GM21381 (cell line): ENCODE measurements at regions not wholly inside any gene's neighbourhood (a gene's known extent, or its start where the extent isn't known, plus 50 kb on each side); places are given as distances from the start of the nearest gene placed in this dataset.

ENCODE experiments used
- ATAC-seq: cut with Tn5 transposase; IDR thresholded peaks from one replicate; pipeline ENCODE4 v1.9.1; 2021; ENCODE audit warnings: mild to moderate bottlenecking, moderate library complexity; ENCODE audit not compliant: unreplicated experiment

GRCh38 chr4:112889619-112890527 lies 159.6 kb upstream of the ANK2 start:
- ATAC-seq, result no peak

GRCh38 chr4:112894480-112894879 lies 155.0 kb upstream of the ANK2 start:
- no peak for ATAC-seq

GRCh38 chr4:112894951-112895350 lies 154.5 kb upstream of the ANK2 start:
- no peak for ATAC-seq

- ATAC-seq, result peak; percentile 50
Measured at GRCh38 chr4:112895811-112896608, 153.4 kb upstream of the ANK2 start.

GRCh38 chr4:112896609-112897190 lies 152.8 kb upstream of the ANK2 start:
- ATAC-seq, result no peak

- no peak for ATAC-seq
Measured at GRCh38 chr4:112897543-112897942, 151.9 kb upstream of the ANK2 start.

- no peak for ATAC-seq
Measured at GRCh38 chr4:112898357-112899141, 150.9 kb upstream of the ANK2 start.

GRCh38 chr4:112900416-112900815 lies 149.0 kb upstream of the ANK2 start:
- no peak for ATAC-seq

GRCh38 chr4:112901962-112902411 lies 147.5 kb upstream of the ANK2 start:
- ATAC-seq, result no peak

- no peak for ATAC-seq
Measured at GRCh38 chr4:112905728-112906127, 143.7 kb upstream of the ANK2 start.

GRCh38 chr4:112908511-112908910 lies 140.9 kb upstream of the ANK2 start:
- ATAC-seq, result no peak

- ATAC-seq, result no peak
Measured at GRCh38 chr4:112910109-112910736, 139.2 kb upstream of the ANK2 start.

GRCh38 chr4:112916868-112917267 lies 132.6 kb upstream of the ANK2 start:
- no peak for ATAC-seq

GRCh38 chr4:112923516-112923915 lies 125.9 kb upstream of the ANK2 start:
- ATAC-seq, result no peak

GRCh38 chr4:112926819-112927218 lies 122.6 kb upstream of the ANK2 start:
- no peak for ATAC-seq

GRCh38 chr4:112927544-112927943 lies 121.9 kb upstream of the ANK2 start:
- no peak for ATAC-seq

GRCh38 chr4:112931001-112931400 lies 118.5 kb upstream of the ANK2 start:
- ATAC-seq, result no peak

GRCh38 chr4:112933790-112934189 lies 115.7 kb upstream of the ANK2 start:
- no peak for ATAC-seq

GRCh38 chr4:112938461-112939058 lies 110.9 kb upstream of the ANK2 start:
- no peak for ATAC-seq

GRCh38 chr4:112939901-112940300 lies 109.6 kb upstream of the ANK2 start:
- ATAC-seq, result no peak
